ENCODE measurements at regions not wholly inside any gene's neighbourhood (a gene's known extent, or its start where the extent isn't known, plus 50 kb on each side); places are given as distances from the start of the nearest gene placed in this dataset.

DNA sequence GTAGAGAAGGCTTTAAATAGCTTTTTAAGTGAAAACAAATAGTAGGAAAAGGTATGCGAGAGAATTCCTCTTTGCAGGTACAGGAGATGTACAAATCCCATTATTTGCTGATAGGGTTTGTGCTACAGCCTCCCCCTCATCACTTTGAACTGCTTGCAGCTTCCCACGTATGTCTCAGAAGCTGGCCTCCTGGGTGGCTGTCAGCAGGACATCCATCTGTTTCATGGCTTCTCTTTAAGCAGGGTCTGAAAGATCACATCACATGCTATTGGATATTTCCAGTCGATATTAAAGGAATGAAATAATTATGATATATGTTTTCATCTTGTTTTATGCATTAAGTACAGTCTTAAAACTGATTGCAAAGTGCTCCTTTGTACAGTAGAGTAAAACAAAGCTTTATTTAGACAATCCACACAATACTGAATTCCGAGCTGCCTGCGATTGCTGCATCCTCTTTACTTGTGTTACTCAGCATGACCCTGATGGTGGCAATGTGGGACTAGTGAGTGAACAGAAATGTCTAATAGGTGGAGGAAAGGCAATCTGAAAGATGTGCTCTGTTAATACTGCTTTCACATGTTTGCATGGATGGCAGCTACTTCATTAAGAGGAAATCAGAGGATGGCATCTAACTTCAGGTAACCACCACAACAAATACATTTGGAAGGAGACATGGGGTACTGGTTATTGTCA, 930.6 kb upstream of the SEMA6D start:
- TF ChIP-seq ATF7-NPFF (CRISPR knock-in tag; IDR thresholded peaks at IDR 0.05; ENCODE audit: low read depth) (no peak), ZNF546 (CRISPR knock-in tag; conservative IDR thresholded peaks at IDR 0.05) (no peak), ZNF841 (CRISPR knock-in tag; IDR thresholded peaks at IDR 0.05; ENCODE audit: borderline replicate concordance) (no peak), BCLAF1 (IDR thresholded peaks at IDR 0.05) (no peak)
